Upper lobe of left lung (tissue), 4 donors: ENCODE measurements at regions not wholly inside any gene's neighbourhood (a gene's known extent, or its start where the extent isn't known, plus 50 kb on each side); places are given as distances from the start of the nearest gene placed in this dataset.

ENCODE experiments used
- CTCF ChIP-seq, 6 experiments: fragments of 450-650 bp in 4 of 6; fragments of 200-600 bp in 2 of 6; sonication (generic) in 2 of 6; IDR thresholded peaks; one replicate each; pipeline ENCODE4 v1.5.1; 2016 to 2019; ENCODE audit warnings: antibody characterized with exemption in 6 of 6
- EP300 ChIP-seq, 4 donors: sonication (generic); formaldehyde crosslinking; IDR thresholded peaks; one replicate each; pipeline ENCODE4 v1.5.1; 2017; ENCODE audit warnings: antibody characterized with exemption in 4 of 4, control low read depth in 2 of 4
- POLR2A ChIP-seq, 4 donors: fragments of 450-650 bp; IDR thresholded peaks; one replicate each; pipeline ENCODE4 v1.5.1; 2016 to 2017; ENCODE audit warnings: antibody characterized with exemption in 4 of 4, mild to moderate bottlenecking in 2 of 4
- POLR2AphosphoS5 ChIP-seq, 2 donors: sonication (generic); formaldehyde crosslinking; IDR thresholded peaks; one replicate each; pipeline ENCODE4 v1.5.1; 2017; ENCODE audit warnings: antibody characterized with exemption in 2 of 2

GRCh38 chr5:126351153-126351552 is 72.1 kb upstream of the GRAMD2B start:
- no peak for TF ChIP-seq CTCF (IDR thresholded peaks at IDR 0.05)
- TF ChIP-seq POLR2AphosphoS5 (IDR thresholded peaks at IDR 0.05): no peak
- no peak for TF ChIP-seq POLR2A (IDR thresholded peaks at IDR 0.05)
- no peak for TF ChIP-seq EP300 (IDR thresholded peaks at IDR 0.05)
